Testis (tissue), 2 donors: ENCODE measurements at regions not wholly inside any gene's neighbourhood (a gene's known extent, or its start where the extent isn't known, plus 50 kb on each side); places are given as distances from the start of the nearest gene placed in this dataset.

ENCODE experiments used
- CTCF ChIP-seq, 3 experiments: fragments of 450-650 bp in 2 of 3; fragments of 200-600 bp in 1 of 3; sonication (generic) in 1 of 3; IDR thresholded peaks; one replicate each; pipeline ENCODE4 v1.5.1; 2016 to 2019; ENCODE audit warnings: antibody characterized with exemption in 3 of 3, mild to moderate bottlenecking in 2 of 3, moderate library complexity in 1 of 3
- POLR2A ChIP-seq: fragments of 450-650 bp; IDR thresholded peaks from one replicate; pipeline ENCODE4 v1.6.1; 2017; ENCODE audit warnings: antibody characterized with exemption, mild to moderate bottlenecking, moderate library complexity

DNA sequence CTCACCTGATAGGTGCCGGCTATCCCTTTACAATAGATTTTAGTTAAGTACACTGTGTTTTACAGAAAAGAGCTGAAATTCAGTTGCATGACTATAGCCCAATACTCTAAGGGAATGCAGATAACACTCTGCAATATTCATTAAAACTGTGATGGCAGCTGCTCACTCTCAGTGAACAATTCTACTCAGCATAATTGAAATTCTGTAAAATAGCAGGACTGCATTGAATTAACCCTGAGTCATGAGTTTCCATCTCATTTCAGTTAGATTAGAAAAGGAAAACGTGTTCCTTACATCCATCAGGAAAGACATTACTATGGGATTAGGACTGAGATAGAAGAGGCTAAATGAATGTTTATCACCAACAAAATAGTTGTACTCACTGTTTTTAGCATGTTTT is 613.3 kb upstream of the JAG1 start:
- no peak for TF ChIP-seq CTCF (IDR thresholded peaks at IDR 0.05)
- TF ChIP-seq POLR2A, result no peak
